Muscle of leg (tissue), 3 donors: ENCODE measurements at regions not wholly inside any gene's neighbourhood (a gene's known extent, or its start where the extent isn't known, plus 50 kb on each side); places are given as distances from the start of the nearest gene placed in this dataset.

ENCODE experiments used
- DNase-seq: peaks from one replicate; pipeline ENCODE4 v3.0.0; 2013
- H3K27ac ChIP-seq: one replicate; pipeline ENCODE4 v1.5.1; 2013; ENCODE audit warnings: mild to moderate bottlenecking, low read length, control low read depth
- H3K27me3 ChIP-seq: one replicate; pipeline ENCODE4 v1.6.1; 2013; ENCODE audit warnings: low read length; ENCODE audit not compliant: control insufficient read depth, insufficient read depth
- H3K36me3 ChIP-seq: one replicate; pipeline ENCODE4 v1.6.1; 2013; ENCODE audit warnings: low read length; ENCODE audit not compliant: control insufficient read depth, insufficient read depth
- H3K4me1 ChIP-seq: one replicate; pipeline ENCODE4 v1.6.1; 2013; ENCODE audit warnings: low read length; ENCODE audit not compliant: control insufficient read depth, insufficient read depth
- H3K4me3 ChIP-seq: one replicate; pipeline ENCODE4 v1.5.1; 2013; ENCODE audit warnings: low read length, control low read depth
- H3K9me3 ChIP-seq: replicated peaks from 2 replicates; pipeline ENCODE4 v1.6.1; 2013; ENCODE audit warnings: low read depth, low read length; ENCODE audit not compliant: control insufficient read depth
- WGBS: methylation state at CpG from one replicate; pipeline ENCODE4 v1.1.5; 2013; ENCODE audit warnings: missing lambda C conversion rate; ENCODE audit not compliant: insufficient coverage; 5-methylcytosine and 5-hydroxymethylcytosine counted together

DNA sequence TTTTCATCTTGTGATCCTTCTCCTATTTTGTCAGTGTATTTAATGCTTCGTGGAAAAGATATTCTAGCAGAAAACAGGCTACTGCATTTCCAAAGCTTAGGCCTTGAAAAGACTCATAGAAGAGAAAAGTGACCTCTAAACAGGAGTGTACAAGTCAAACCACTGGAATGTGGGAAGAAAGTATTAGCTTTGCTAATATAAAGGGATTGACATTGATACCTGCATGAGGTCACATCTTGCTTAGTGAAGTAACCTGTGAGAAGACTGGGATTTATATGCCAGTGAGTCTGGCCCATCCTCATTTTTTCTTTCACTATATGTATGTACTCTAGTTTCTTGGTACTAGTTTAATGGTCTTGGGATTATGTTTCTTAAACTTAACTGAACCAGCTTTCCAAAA lies 132.9 kb upstream of the TMC3 start:
- WGBS = no CpG with 5 or more reads among the region's 1 CpG
- Histone ChIP-seq H3K27me3 (no peaks in the 10 kb centered on the region), H3K4me3 (no peak overlapping the region), H3K36me3 (no peaks in the 10 kb centered on the region), H3K27ac (no peak overlapping the region), H3K9me3 (no peaks in the 10 kb centered on the region), H3K4me1 (no peaks in the 10 kb centered on the region)
- no peak for DNase-seq

DNA sequence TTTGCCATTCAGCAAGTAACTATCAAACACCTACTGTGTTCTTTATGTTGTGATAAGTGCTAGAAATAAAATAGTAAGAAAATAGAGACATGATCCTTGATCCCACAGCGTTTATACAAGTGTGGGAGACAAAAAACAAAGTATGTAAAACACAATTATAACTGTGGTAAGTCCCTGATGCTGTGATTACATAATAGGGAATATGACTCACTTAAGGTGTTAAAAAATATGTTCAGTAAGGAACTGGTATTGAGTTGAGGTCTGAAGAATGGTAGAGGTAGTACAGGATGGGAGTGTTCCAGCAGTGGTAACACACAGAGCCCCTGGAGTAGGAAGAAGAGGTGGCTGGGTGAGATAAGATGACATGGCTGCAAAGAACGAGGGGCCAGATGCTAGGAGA lies 132.1 kb upstream of the TMC3 start:
- Histone ChIP-seq H3K27ac (no peak overlapping the region), H3K27me3 (no peaks in the 10 kb centered on the region), H3K36me3 (no peaks in the 10 kb centered on the region), H3K4me3 (no peak overlapping the region), H3K4me1 (no peaks in the 10 kb centered on the region), H3K9me3 (no peaks in the 10 kb centered on the region)
- WGBS = 94% methylated on average over 1 of the region's 2 CpGs
- DNase-seq = no peak

DNA sequence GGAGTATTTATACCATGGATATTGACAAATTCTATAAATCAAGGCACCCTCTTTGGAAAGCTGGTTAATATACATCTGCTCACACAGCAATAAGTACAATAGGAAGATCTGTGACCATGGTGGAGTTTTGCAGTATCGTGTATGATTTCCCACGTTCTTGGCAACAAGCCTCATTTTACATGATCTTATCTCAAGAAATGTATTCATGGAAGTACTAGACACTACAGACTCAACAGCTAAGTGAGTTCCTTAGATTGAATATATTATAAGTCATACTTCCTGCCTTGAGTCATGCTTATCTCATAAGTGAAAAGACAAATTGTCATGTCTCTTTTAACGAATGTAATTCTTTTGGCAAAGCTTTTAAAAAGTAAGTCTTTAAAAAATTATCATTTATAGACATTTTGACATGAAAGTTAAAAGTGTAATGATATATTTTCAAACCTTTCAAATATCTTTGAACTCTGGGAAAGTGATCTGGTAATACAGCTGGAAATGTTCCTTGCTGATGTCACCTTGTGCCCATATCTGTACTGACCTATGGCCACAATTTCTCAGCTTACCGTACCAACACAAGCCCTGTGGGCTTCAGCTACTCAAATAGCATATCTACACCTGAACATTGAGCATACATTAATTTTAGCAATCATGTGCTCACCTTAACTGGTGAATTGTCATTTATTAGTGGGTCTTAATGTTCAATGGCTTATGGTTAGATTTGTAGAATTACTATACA lies 130.3 kb upstream of the TMC3 start:
- Histone ChIP-seq H3K4me3 (no peak overlapping the region), H3K4me1 (no peaks in the 10 kb centered on the region), H3K36me3 (no peaks in the 10 kb centered on the region), H3K27ac (no peak overlapping the region), H3K27me3 (no peaks in the 10 kb centered on the region), H3K9me3 (no peaks in the 10 kb centered on the region)
- no CpG with 5 or more reads among the region's 4 CpGs for WGBS
- peak; percentile 20 for DNase-seq

DNA sequence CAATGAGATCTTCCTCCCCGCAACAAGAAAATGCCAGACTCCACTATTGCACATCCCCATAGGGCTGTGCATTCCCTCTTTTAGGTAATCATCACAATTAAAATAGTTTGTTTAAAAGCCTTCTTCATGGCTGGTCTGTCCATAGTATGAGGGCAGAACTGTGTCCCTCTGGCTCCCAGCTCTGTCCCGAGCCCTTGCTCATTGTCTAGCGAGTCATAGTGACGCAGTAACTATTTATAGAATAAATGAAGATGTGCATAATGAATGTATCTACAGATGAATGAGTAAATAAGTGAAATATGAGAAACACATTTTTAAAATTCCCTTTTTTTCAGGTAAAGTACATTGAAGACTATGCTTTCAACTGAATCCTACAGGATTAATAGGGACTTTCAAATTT lies 128.4 kb upstream of the TMC3 start:
- Histone ChIP-seq H3K27ac (no peak overlapping the region), H3K4me3 (no peak overlapping the region), H3K9me3 (no peaks in the 10 kb centered on the region), H3K27me3 (no peaks in the 10 kb centered on the region), H3K4me1 (no peaks in the 10 kb centered on the region), H3K36me3 (no peaks in the 10 kb centered on the region)
- DNase-seq = no peak
- WGBS = no CpG with 5 or more reads among the region's 4 CpGs

DNA sequence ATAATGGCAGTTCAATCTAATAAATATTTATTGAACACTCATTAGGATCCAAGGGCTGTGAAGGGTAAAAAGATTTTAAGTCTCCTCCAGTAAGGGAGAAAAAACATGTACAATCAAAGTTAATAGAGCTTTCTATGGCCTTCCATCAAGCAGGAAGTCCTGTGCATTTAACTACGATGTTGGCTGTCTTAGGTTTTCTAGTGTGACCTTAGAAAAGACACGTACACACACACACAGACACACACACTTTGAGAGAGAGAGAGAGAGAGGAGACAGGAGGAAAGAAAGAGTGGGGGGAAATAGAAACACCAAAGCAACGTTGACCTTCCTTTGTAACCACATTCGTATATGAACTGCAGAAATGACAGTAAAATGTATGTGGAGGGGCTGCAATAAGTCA lies 126.1 kb upstream of the TMC3 start:
- H3K4me3 ChIP-seq = no peak overlapping the region
- no peaks in the 10 kb centered on the region for H3K36me3 ChIP-seq
- no CpG with 5 or more reads among the region's 4 CpGs for WGBS
- no peaks in the 10 kb centered on the region for H3K9me3 ChIP-seq
- peaks cover 4% of the 10 kb centered on the region for H3K4me1 ChIP-seq
- no peak for DNase-seq
- no peaks in the 10 kb centered on the region for H3K27me3 ChIP-seq
- H3K27ac ChIP-seq = no peak overlapping the region

DNA sequence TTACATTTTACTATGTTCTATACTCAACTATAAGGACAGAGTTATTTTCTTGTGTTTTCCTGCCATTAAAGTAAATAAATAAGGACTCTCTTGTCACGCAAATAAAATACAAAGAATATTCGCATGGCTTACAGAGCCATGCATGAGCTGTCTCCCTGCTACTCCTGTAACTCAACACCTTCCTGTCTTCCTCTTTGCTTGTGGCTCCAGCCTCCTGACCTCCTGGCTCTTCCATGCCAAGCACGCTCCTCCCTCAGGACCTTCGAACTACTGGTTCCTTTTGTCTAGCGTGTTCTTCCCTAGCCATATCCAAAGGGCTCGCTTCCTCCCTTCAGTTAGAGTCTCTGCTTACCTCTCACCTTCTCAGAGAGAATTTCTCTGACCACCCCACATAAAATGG lies 124.3 kb upstream of the TMC3 start:
- 98% methylated on average over 5 of the region's 6 CpGs for WGBS
- no peak for DNase-seq
- H3K4me3 ChIP-seq = no peak overlapping the region

DNA sequence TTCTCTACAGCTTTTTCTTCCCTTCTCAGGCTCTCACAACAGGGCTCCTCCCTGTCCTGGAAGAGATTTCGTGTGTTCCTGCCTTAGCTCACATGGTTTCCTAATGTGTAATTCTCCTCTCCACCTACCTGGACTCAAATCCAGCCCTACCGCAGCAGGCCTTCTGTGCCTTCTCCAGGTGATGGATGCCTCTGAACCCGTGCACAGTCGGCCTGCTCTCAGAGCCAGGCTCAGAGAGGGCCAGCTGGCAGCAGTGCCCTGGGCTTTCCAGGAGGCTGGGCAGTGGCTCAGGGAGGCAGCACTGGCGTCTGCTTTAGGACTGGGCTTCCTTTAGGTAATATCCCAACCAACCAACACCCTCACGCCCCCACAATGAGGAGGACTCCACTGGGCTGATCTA lies 123.2 kb upstream of the TMC3 start:
- no peaks in the 10 kb centered on the region for H3K36me3 ChIP-seq
- H3K27me3 ChIP-seq = no peaks in the 10 kb centered on the region
- DNase-seq = peak; percentile 11
- H3K27ac ChIP-seq = no peak overlapping the region
- H3K9me3 ChIP-seq = no peaks in the 10 kb centered on the region
- H3K4me1 ChIP-seq = peaks cover 10% of the 10 kb centered on the region
- 63% methylated on average over 4 of the region's 6 CpGs for WGBS
- no peak overlapping the region for H3K4me3 ChIP-seq

More for the DNA sequence above, 124.3 kb upstream of the TMC3 start:
- Histone ChIP-seq H3K36me3 (no peaks in the 10 kb centered on the region), H3K9me3 (no peaks in the 10 kb centered on the region), H3K4me1 (peaks cover 4% of the 10 kb centered on the region), H3K27me3 (no peaks in the 10 kb centered on the region), H3K27ac (no peak overlapping the region)

DNA sequence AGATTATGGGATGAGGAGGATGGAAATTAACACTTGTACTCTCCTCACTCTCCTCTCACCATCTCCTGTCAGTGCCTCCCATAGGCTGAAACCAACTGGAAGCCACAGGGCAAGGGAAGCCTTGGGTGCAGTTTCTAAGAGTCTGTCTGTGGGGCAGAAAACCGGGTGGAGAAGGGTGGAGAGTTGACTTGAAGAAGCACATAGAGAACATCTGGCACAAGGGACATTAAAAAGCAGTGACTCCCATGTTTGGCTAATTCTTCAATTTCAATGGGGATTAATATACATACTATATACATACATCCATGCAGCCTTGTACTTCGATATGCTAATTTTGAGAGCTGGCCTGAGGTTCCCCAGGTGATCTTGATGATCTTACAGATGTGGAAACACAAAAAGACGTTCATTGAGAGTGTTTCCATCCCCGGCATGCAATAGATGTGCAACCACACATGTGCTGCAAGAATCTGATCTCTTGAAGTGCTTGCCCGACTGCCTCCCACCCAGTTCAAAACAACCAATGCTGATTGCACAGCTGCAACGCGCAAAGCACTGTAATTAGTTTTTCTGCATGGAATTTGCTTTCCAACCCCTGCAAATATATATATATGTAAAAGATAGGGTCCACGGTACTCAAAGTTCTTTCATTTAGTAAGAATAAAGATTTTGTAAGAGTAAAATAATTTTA lies 121.9 kb upstream of the TMC3 start:
- H3K27me3 ChIP-seq = no peaks in the 10 kb centered on the region
- WGBS = 28% methylated on average over 2 of the region's 8 CpGs
- no peaks in the 10 kb centered on the region for H3K9me3 ChIP-seq
- DNase-seq = no peak
- H3K4me1 ChIP-seq = peaks cover 13% of the 10 kb centered on the region
- no peak overlapping the region for H3K27ac ChIP-seq
- no peaks in the 10 kb centered on the region for H3K36me3 ChIP-seq
- H3K4me3 ChIP-seq = no peak overlapping the region

DNA sequence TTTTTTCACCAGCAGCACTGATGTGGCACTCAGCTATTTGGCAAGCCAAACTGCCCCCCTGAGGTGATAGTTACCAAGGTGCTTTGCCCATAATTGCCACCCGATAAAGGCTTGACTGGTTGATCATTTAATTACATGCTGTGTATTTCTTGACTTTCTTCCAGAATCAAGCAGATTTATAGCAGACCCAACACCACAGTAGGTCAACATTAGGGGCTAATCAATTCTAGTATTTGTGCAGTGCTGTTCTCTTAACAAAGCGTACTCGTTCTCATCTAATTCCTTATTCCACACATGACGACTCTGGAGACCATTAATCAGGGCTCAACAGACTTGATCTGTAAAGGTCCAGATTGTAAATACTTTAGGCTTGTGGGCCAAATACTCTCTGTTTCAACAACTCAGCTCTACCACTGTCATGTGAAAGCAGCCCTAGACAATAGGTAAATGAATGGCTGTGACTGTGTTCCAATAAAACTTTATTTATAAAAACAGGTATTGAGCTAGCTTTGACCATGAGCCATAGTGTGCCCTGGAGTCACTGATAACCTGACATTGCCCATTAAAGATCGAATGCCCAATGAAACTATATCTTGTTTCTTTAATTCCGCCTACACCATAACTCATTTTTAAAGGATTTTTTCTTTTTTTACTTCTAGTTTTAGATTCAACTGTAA lies 119.1 kb upstream of the TMC3 start:
- no peak overlapping the region for H3K4me3 ChIP-seq
- no CpG with 5 or more reads among the region's 6 CpGs for WGBS
- H3K4me1 ChIP-seq = peaks cover 13% of the 10 kb centered on the region
- no peaks in the 10 kb centered on the region for H3K9me3 ChIP-seq
- DNase-seq = no peak
- no peaks in the 10 kb centered on the region for H3K27me3 ChIP-seq
- H3K36me3 ChIP-seq = no peaks in the 10 kb centered on the region
- H3K27ac ChIP-seq = no peak overlapping the region

DNA sequence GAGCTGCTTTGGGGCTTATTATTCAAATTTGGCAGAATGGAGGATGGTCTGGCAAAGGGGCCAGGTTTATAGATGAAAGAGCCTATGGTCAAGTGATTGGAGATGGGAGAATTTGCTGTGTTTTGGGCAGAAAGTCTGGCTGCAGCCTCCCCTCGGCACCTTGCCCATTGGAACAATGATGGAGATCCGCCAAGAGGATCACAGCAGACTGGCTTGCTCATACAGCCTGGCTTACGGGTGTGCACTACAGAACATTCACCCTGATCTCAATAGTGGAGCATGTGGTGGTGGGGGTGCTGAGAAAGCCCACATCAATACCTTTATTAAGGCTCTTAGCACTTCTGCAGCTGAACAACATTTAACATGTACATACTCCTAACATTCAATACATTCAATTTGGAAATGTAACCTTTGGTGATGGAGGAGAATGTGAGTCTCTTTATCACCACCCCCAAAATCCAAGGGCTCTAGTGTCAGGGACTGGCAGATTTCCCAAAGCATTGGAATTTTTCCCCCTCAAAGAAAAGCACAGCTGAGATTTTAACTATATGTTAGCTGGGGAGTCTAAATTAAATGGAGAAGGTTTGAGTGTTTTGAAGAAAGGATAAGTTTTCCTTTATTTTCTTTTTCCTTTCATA lies 118.4 kb upstream of the TMC3 start:
- no CpG with 5 or more reads among the region's 3 CpGs for WGBS
- Histone ChIP-seq H3K9me3 (no peaks in the 10 kb centered on the region), H3K4me3 (no peak overlapping the region), H3K27me3 (no peaks in the 10 kb centered on the region), H3K4me1 (peaks cover 13% of the 10 kb centered on the region), H3K36me3 (no peaks in the 10 kb centered on the region), H3K27ac (peak overlapping the region; percentile 57)
- peak; percentile 86 for DNase-seq
